GM21717 (cell line): ENCODE measurements at regions not wholly inside any gene's neighbourhood (a gene's known extent, or its start where the extent isn't known, plus 50 kb on each side); places are given as distances from the start of the nearest gene placed in this dataset.
"Not testable (repeated sequence)": the region's sequence is repeated elsewhere in the genome, so short reads cannot be mapped to it uniquely, and the experiment has no call there.

Source experiments
- ATAC-seq: cut with Tn5 transposase; IDR thresholded peaks from one replicate; pipeline ENCODE4 v1.9.1; 2021; ENCODE audit warnings: mild to moderate bottlenecking, moderate library complexity; ENCODE audit not compliant: unreplicated experiment

- ATAC-seq: no peak
Measured at GRCh38 chr21:35394049-35394448, 344.9 kb upstream of the RUNX1 start.

- ATAC-seq: no peak
Measured at GRCh38 chr21:35390013-35390776, 341.1 kb upstream of the RUNX1 start.

GRCh38 chr21:35386491-35387079, 337.5 kb upstream of the RUNX1 start:
- no peak for ATAC-seq

DNA sequence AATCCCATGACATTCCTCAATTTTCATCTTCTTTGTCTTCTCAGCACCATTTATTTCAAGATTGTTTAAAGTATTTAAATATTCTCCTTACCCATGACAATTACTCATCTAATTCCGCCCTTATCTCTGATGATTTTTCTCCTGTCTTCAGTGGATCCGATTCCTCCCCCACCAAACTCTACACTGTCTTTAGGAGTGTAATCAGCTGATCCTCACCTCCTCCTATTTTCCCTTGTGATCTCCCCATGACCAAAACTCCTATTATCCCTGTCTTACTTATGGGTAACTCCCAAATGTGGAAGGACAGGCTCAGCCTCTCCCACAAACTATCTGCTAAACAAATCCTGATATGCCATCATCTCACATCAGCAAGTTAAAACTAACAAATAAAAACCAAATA, 335.3 kb upstream of the RUNX1 start:
- no peak for ATAC-seq

DNA sequence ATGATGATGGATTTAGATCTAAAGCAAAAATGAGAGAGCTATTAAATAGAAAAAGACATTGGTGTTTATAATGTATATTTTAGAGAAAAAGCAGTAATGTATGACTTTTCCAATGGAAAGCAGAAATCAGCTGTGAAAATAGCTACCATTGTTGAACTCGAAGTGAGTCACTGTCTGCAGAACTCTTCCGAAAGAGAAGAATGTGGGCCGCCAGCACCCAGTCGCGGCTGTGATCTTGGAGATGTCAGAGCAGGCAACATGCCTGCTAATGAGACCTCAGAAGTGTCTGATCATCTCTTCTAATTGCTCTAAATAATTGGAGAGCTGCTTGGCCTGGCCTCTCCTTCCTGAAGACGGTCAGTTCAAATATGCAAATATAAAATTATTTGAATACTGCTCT, 333.6 kb upstream of the RUNX1 start:
- ATAC-seq: no peak

DNA sequence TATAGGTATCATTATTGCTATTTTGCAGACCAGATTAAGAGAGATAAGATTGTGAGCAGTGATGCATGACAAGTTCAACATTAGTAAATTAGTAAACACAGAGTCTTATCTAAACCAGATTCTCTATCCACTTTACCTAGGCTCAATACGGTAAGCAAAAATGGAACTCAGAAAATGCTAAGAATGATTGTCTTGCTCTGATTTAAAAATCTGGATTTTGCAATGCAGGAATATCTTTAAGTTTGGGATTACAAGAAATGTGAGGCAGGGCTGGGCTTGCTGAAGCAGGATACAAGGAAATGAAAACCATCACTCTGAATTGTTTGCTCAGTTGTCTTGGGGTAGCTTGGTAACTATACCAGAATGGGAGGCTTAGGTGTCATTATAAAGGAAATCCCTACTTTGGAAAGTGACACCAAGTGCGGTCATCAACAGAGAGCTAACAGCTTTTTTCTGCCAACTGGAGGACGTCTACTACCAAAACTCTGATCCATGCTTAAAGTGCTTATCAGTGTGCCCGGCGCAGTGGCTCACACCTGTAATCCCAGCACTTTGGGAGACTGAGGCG, 332.7 kb upstream of the RUNX1 start:
- no peak for ATAC-seq

DNA sequence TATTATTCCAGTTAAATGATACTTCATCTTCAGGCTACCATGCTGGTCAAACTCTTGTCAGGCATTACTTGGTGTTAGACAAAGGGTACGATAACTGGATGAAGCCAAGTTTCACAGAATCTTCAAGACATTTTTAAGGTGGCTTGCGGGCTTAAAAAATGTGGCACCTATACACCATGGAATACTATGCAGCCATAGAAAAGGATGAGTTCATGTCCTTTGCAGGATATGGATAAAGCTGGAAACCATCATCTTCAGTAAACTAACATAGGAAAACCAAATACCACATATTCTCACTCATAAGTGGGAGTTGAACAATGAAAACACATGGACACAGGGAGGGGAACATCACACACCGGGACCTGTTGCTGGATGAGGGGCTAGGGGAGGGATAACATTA, 331.2 kb upstream of the RUNX1 start:
- not testable (repeated sequence) for ATAC-seq

- no peak for ATAC-seq
Measured at GRCh38 chr21:35378881-35379280, 329.8 kb upstream of the RUNX1 start.

DNA sequence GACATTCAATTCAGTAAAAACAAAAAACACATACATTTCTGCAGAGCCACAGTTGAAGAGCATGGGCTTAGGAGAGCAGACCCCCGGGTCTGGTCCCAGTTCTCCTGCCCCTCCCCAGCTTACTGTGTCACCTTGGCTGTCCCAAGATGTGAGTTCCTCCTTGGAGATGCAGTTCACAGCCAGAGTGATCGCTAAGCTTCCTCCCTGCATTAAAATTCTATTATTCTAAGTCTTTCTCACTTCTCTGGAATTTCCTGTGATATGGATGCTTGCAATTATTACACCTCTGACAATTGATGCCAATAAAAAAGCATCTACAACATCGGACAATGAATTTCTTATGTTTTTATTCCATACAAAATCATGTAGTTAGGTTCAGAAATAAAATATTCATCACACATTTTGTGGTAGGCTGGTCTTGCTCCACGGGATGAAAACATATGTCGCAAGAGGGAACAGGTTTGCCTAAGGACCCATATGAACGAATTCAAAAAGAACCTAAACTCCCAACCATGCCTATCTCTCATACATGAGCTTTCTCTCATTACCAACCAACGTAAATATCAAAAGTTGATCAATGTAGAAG, 328.5 kb upstream of the RUNX1 start:
- no peak for ATAC-seq

DNA sequence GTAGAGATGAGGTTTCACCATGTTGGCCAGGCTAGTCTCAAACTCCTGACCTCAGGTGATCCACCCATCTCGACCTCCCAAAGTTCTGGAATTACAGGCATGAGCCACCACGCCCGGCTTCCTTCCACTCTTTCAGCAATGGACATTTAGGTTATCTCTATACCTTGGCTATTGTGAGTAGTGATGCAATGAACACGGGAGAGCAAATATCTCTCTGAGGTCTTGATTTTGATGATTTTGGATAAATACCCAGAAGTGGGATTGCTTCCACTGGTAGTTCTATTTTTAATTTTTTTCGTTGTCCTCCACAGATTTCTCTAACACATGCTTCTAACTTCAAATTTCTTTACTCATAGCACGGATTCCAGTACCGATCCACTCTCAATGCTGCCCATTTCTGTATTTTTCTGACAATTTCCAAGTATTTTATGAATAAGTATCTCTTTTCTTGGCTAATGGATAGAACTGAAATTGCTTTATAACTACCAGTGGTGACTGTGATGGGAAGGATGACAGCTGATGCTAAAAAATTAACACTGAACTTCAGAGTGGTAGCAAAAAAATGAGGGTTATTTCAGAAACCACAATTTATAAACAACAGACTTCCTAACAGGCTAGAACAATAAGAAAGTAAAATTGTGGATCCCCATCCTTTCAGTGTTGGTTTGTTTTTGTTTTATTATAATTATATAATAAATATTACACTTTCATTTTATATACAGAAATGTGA, 327.5 kb upstream of the RUNX1 start:
- no peak for ATAC-seq

DNA sequence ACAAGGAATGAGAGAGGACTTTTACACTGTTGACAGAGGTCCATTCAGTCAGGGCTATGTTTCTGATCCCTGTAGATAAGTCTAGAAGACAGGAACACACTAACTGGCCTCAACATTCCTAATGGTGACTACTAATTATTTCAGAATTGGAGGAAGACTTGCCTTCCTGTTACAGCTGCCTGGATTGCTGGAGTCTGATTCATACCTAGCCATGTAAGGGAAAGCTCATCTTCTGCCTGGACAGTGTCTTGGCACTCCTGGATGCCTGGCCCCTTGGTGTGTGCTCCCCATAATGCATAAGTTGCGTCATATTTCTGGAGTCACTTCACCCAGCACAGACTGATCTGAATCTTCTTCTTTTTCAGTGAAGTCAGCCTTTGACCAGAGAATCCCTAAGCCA, 326.0 kb upstream of the RUNX1 start:
- ATAC-seq: no peak

- no peak for ATAC-seq
Measured at GRCh38 chr21:35373998-35374397, 324.9 kb upstream of the RUNX1 start.

GRCh38 chr21:35372201-35372600, 323.1 kb upstream of the RUNX1 start:
- ATAC-seq: no peak

DNA sequence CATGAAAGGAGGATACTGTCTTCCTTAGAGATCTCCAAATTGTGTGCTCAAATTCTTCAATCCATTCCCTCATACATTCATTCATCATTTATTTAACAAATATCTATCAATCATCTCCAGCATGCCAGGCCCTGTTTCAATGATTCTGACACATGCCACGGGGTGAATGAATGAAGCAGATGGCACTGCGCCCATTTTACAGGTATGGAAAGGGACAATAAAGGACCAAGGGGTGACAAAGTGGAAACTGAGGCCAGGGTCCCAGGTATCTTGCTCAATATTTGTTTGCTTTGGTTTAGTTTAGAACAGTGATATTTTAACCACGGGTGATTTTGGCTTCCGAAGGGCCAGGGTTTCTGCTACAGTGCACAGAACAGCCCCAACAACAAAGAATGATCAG, 321.6 kb upstream of the RUNX1 start:
- ATAC-seq: no peak

GRCh38 chr21:35370071-35370470, 321.0 kb upstream of the RUNX1 start:
- no peak for ATAC-seq

DNA sequence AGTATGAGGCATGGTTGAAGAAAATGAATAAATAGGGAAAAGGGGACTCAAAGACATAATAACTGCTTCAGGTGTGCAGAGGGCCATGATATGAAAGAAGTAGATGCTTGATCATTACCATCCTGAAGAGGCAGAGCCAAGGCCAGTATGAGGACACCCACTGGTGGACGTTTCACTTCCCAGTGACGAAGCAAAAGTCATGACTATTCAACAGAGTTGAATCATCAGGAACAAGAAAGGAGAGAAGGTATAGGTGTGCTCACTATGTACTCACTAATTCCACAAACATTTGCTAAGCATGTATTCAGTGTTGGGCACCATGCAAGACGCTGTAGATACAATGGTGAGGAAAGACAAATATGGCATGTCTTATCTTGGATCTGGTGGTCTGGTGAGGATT, 319.2 kb upstream of the RUNX1 start:
- no peak for ATAC-seq

- no peak for ATAC-seq
Measured at GRCh38 chr21:35367553-35367952, 318.5 kb upstream of the RUNX1 start.

DNA sequence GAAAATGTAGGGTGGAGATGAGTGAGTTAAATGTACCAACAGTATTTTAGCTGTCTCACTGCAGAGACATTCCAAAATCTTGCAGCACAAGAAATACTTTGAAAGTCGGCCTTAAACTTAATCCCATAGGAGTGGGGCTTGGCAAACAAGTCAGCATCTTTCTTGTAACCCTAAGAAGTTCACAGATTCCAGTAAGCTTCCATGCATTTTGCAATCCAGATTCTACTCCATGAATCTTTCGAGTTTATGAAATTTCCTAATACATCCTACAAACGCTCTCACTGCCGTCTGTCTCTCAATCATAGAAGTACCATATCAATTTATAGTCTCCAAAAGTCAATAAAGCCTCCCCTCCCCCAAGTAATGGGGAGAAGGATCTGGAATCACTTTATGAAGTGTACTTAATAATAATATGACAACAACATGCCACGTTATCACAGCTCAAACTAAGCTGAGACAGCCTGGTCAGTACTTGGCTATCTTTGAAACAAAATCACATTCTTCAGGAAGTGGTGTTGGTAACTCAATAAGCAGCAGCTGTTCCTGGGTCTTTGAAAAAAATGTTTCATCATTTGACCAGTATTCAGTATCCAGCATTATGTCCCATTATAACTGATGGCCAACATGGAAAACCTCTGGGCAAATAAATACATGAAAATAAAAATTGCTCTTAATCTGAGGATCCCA, 317.4 kb upstream of the RUNX1 start:
- no peak for ATAC-seq

DNA sequence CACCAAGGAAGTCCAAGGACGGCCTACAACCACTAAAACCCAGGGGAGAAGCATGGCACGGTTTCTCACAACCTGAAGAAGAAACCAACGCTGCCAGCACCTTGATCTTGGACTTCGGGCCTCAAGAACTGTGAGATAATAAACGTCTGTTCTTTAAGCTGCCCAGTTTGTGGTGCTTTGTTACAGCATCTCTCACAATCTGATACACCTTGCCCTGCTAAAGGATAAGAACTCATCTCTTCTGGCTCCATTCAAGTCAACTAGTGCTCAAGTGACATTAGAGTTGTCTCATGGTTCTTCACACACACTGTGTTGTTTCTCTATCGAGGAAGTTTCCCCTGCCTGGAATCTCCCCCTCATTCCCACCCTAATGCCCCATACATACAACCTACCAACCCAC, 314.4 kb upstream of the RUNX1 start:
- no peak for ATAC-seq

GRCh38 chr21:35361988-35362387, 312.9 kb upstream of the RUNX1 start:
- no peak for ATAC-seq
